NCI-H2107 treated with DMSO at 0.1 percent for 48 hours (cell line): ENCODE measurements at regions not wholly inside any gene's neighbourhood (a gene's known extent, or its start where the extent isn't known, plus 50 kb on each side); places are given as distances from the start of the nearest gene placed in this dataset.
A peak's percentile ranks its signal among the peaks of the same experiment; 100 is the strongest.

ENCODE experiments used
- DNase-seq: peaks from one replicate; lab custom pipeline; 2025; ENCODE audit not compliant: unreplicated experiment; lab: John Stamatoyannopoulos, UW

GRCh38 chr7:98565103-98565502 lies 52.0 kb upstream of the NPTX2 start:
- DNase-seq = no peak

DNA sequence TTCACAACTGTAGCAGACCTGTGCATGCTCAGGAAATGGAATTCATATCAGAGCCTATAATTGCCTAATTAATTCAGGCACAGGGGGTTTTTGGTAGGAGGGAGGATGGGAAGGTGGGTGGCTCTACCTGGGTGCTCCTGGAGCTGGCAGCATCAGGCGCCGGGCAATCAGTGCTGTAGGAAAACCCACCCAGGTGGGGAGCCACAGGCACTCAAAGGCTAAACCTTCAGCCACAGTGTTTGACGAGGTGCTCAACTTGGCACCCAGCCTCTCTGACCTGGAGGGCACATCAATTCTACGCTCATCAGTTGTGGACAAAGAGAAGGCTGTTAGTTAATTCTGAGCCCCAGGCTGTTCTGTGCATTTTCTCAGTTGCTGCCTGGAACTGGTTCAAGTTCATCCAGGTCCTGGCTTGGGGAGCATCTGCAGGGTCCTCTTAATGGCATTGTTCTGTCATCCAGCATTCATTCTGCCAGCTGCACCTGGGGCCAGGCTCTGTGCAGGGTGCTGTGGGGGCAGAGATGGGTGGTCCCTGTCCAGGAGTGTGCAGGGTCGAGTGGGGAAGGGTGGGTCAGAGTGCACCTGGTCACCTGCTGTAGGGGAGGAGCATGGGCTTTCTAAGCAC lies 54.1 kb upstream of the NPTX2 start:
- no peak for DNase-seq

DNA sequence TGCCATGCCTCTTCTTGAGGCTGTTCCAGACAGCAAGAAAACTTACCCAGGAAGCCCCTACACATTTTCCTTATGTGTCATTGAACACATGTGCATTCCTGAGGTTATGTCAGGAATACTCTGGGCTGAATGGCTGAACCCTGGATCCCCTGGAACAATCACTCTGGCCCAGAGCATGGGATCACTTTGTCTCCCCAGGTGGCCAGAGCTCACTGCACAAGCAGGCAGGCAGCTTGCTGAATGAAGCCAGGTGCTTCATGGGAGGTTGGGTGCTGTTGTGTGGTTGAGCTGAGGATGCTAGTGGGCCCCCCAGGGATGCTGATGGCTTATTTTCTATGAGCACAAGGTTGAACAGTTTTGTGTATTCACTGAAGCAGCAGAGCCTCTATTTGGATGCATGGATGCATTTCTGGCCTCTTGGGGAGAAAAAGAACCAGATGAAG lies 54.7 kb upstream of the NPTX2 start:
- peak; percentile 88 for DNase-seq

DNA sequence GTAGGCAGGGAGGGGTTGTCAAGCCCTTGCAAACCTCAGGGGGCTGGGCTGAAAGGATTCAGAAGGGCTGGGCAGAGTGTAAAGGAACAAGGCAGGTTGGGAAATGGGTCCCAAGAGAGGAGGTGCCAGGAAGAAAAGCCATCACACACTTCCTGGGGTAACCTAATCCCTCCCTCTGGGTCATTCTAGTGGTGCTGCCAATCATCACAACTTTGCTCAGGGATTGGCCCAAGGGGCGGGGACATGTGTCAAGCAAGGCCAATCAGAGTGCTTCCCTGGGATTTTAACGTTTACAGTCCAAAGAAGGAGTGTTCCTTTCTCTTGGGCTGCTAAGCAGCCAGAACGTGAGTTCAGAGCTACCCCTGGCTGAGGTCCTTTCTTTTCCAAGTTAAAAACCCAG lies 57.1 kb upstream of the NPTX2 start:
- DNase-seq = no peak

- DNase-seq = no peak
Measured at GRCh38 chr7:98559219-98559618, 57.9 kb upstream of the NPTX2 start.

- no peak for DNase-seq
Measured at GRCh38 chr7:98557538-98558031, 59.5 kb upstream of the NPTX2 start.

DNA sequence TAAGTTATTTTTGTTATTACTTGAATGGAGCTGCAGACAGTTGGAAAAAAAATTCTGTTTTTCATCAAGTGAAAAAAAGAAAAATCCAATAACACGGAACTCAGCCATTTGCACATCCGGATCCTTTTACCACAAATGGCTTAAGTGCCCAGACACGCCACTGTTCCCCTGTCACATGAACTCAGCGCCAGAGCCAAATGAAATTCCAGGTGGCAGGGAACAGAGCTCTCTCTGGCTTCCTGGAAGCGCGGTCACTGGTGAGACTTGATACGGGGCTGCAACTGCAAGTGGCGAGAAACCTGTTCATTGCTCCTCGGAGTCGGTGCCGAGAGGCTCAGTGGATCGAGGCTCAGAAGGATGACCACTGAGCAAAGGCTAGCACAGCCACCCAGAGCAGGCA lies 60.8 kb upstream of the NPTX2 start:
- DNase-seq = peak; percentile 75

DNA sequence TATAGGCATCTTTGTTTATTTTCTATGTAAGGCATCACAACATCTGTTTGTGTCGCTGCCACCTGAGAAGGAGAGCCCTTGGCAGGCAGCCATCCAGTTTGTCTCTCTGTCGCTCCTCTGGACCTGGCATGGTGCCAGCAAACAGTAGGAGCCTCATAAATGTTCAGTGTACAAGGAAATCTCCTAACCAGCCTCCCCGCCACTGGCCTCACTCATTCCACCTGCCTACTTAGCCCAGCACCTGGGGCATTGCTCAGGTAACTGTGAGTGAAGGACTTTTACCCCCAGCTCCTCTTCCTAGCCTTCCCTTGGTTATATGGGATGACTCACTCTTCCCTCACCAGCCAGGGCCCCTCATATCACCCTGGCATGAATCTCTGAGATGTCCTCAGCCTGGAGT lies 61.7 kb upstream of the NPTX2 start:
- DNase-seq = peak; percentile 47

DNA sequence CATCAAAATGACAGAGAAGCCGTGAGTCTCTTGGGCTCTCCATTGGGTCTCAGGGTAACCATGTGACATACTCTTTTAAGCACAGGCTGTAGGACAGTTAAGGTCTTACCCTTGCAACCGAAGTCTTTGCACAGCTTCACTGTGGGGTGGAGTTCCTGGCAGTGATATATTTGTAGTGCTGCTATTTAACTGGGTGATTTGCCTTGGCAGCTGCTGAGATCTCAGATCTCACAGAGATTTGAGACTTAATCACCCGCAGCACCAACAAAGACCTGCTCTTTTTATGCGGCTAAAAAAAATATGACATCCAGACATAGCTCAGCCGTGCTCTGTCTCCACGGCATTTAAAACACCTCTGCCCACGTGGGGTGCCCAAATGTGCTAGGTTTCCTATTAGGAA lies 63.4 kb upstream of the NPTX2 start:
- no peak for DNase-seq

DNA sequence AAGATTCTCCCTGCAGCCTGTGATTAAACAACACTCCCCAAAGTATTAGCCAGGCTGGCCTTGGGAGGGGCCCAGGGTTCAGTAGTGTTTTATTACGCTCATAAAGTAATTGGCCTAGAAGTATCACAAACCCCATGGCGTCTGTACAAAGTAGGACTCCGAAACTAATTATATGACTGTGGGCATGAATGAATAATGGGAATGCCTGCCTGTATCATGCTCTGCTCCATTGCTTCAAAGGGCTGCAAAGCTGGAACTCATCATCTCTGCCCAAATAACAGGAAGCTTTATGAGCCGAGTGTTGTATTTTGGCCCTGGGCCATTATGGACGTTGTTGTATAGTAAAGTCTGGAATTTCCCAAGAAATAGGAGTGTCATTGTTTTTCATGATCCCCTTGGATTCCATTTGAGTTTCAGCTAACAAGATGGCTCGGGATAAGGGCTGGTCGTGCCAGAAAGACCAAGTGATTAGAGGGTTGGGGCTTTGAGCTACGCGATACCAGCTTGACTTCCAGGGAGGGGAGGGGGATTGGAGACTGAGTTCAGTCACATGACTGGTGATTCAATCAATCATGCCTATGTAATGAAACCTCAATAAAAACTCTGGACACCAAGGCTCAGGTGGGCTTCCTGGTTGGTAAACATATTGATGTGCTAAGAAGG lies 65.3 kb upstream of the NPTX2 start:
- DNase-seq = no peak

DNA sequence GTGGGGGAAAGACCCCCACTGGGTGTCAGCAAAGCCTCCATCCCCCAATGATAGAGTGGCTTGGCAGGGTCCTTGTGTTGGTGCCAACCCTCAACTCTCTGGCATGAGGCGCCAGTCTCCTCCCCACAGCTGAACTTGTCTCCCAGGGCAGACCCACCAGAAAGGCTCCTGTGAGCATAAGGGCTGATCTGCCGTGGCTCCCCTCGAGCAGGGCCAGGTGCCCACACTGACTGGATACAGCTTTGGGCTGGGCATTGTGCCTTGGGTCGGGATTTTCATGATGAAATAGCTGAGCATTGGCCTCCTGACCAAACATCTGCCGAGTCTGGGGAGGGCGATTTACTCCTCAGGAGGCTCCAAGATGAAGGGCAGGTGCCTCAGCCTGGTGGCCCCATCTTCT lies 68.1 kb upstream of the NPTX2 start:
- no peak for DNase-seq

GRCh38 chr7:98548370-98548769 lies 68.7 kb upstream of the NPTX2 start:
- DNase-seq = no peak

DNA sequence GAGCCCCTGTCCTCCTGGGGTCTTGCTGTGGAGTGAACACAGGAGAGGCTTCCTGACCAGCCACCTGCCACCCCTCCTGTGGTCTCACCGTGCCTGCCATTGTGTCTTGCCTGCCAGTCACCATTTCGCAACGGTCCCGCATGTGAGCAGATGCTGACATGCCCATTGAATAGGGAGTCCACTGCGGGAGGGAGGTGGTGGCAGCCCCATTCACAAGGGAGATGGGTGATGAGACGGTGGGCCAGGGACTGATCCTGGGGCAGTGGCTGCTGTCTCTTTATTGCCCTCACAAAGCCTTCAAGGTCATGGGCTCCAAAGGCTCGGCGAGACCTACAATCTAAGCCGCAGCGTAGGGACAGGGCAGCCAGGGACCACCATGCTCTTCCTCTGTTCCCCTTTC lies 76.0 kb upstream of the NPTX2 start:
- DNase-seq = no peak

- DNase-seq = no peak
Measured at GRCh38 chr7:98539865-98540264, 77.2 kb upstream of the NPTX2 start.

DNA sequence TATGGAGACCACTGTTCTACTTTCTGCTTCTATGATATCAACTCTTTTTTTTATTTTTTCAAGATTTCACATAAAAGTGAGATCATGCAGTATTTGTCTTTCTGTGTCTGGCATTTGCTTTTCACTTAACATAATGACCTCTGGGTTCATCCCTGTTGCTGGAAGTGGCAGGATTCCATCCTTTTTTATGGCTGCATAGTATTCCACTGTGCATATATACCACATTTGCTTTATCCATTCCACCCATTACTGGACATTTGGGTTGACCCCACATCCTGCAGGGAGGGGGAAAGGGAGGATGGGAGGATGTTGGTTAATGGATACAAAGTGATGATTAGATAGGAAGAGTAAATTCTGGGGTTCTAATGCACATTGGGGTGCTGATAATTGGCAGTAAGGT lies 80.3 kb upstream of the NPTX2 start:
- DNase-seq = no peak

GRCh38 chr7:98534493-98534892 lies 82.6 kb upstream of the NPTX2 start:
- DNase-seq = no peak

DNA sequence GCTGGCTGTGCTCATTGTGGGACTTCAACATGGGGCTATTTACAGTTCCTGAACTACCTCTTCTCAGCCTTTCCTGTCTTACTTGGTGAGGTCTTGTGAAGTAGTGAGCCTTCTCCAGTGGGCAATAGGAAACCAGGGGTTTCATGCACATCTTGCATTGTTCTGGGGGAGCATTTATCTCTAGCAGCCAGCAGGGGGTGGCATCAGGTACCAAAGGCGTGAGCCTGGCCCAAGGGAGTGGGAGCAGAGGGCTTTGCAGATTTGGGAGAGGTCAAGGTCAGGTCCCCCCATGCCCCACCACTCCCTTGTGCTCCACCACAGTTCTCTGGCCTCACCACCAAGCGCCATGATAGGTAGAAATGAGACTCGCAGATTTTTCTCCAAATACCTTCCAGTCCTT lies 85.4 kb upstream of the NPTX2 start:
- DNase-seq = no peak

GRCh38 chr7:98528079-98528478 lies 89.0 kb upstream of the NPTX2 start:
- no peak for DNase-seq

GRCh38 chr7:98526059-98526458 lies 91.0 kb upstream of the NPTX2 start:
- no peak for DNase-seq

- DNase-seq = no peak
Measured at GRCh38 chr7:98521089-98521692, 95.9 kb upstream of the NPTX2 start.

- DNase-seq = no peak
Measured at GRCh38 chr7:98520356-98520951, 96.6 kb upstream of the NPTX2 start.
